ENCODE measurements at regions not wholly inside any gene's neighbourhood (a gene's known extent, or its start where the extent isn't known, plus 50 kb on each side); places are given as distances from the start of the nearest gene placed in this dataset.

GRCh38 chr1:190752131-190752530 is 274.5 kb upstream of the BRINP3 start:
- 80 to 86% methylated on average over 2 of the region's 2 CpGs for WGBS, 2 donors
- no peak for ATAC-seq (ENCODE audit: low FRiP score in 2 of 2)
- Histone ChIP-seq H3K4me1 (no peaks in the 10 kb centered on the region), H3K27ac (no peak overlapping the region), H3K27me3 (no peaks in the 10 kb centered on the region), H3K4me3 (no peak overlapping the region), H3K9me3 (no peaks in the 10 kb centered on the region), H3K36me3 (no peaks in the 10 kb centered on the region)
- no peak for DNase-seq
- TF ChIP-seq CTCF (IDR thresholded peaks at IDR 0.05), result no peak
- TF ChIP-seq POLR2A (IDR thresholded peaks at IDR 0.05), result no peak
- no peak for TF ChIP-seq POLR2AphosphoS5 (IDR thresholded peaks at IDR 0.05)
- TF ChIP-seq EP300 (IDR thresholded peaks at IDR 0.05), result no peak

- H3K9me3 ChIP-seq, result no peaks in the 10 kb centered on the region
- H3K27me3 ChIP-seq, result no peaks in the 10 kb centered on the region
- no peaks in the 10 kb centered on the region for H3K36me3 ChIP-seq
- H3K4me3 ChIP-seq, result no peak overlapping the region
- H3K4me1 ChIP-seq, result no peaks in the 10 kb centered on the region
- no peak for DNase-seq
- TF ChIP-seq POLR2A (IDR thresholded peaks at IDR 0.05), result no peak
- no peak for TF ChIP-seq CTCF (IDR thresholded peaks at IDR 0.05)
- TF ChIP-seq EP300 (IDR thresholded peaks at IDR 0.05), result no peak
- no peak for TF ChIP-seq POLR2AphosphoS5 (IDR thresholded peaks at IDR 0.05)
- ATAC-seq (ENCODE audit: low FRiP score in 2 of 2), result no peak
- no peak overlapping the region for H3K27ac ChIP-seq
- 3% methylated on average over 1 of the region's 1 CpG for WGBS, 2 donors
Measured at GRCh38 chr1:190754666-190755065, 277.0 kb upstream of the BRINP3 start.

GRCh38 chr1:190759807-190760206 is 282.1 kb upstream of the BRINP3 start:
- no peak for DNase-seq
- TF ChIP-seq POLR2A (IDR thresholded peaks at IDR 0.05) (no peak), EP300 (IDR thresholded peaks at IDR 0.05) (no peak), POLR2AphosphoS5 (IDR thresholded peaks at IDR 0.05) (no peak)
- Histone ChIP-seq H3K4me1 (no peaks in the 10 kb centered on the region), H3K36me3 (no peaks in the 10 kb centered on the region), H3K9me3 (no peaks in the 10 kb centered on the region), H3K27me3 (no peaks in the 10 kb centered on the region), H3K4me3 (no peak overlapping the region), H3K27ac (no peak overlapping the region)
- ATAC-seq (ENCODE audit: low FRiP score in 2 of 2), result no peak

GRCh38 chr1:190762325-190762724 is 284.7 kb upstream of the BRINP3 start:
- Histone ChIP-seq H3K9me3 (no peaks in the 10 kb centered on the region), H3K27me3 (no peaks in the 10 kb centered on the region), H3K4me1 (no peaks in the 10 kb centered on the region), H3K27ac (no peak overlapping the region), H3K4me3 (no peak overlapping the region), H3K36me3 (no peaks in the 10 kb centered on the region)
- no peak for TF ChIP-seq CTCF (IDR thresholded peaks at IDR 0.05)
- no peak for TF ChIP-seq POLR2AphosphoS5 (IDR thresholded peaks at IDR 0.05)
- TF ChIP-seq POLR2A (IDR thresholded peaks at IDR 0.05), result no peak
- TF ChIP-seq EP300 (IDR thresholded peaks at IDR 0.05), result no peak
- WGBS, 2 donors, result 71 to 78% methylated on average over 3 of the region's 3 CpGs
- ATAC-seq (ENCODE audit: low FRiP score in 2 of 2), result no peak
- no peak for DNase-seq

GRCh38 chr1:190792873-190793272 is 315.2 kb upstream of the BRINP3 start:
- TF ChIP-seq POLR2A (IDR thresholded peaks at IDR 0.05) (no peak), EP300 (IDR thresholded peaks at IDR 0.05) (no peak), CTCF (IDR thresholded peaks at IDR 0.05) (no peak), POLR2AphosphoS5 (IDR thresholded peaks at IDR 0.05) (no peak)
- no peak for ATAC-seq (ENCODE audit: low FRiP score in 2 of 2)
- no peaks in the 10 kb centered on the region for H3K4me1 ChIP-seq
- no peak overlapping the region for H3K4me3 ChIP-seq
- 90 to 91% methylated on average over 10 of the region's 10 CpGs for WGBS, 2 donors
- H3K36me3 ChIP-seq, result no peaks in the 10 kb centered on the region
- no peak overlapping the region for H3K27ac ChIP-seq
- no peaks in the 10 kb centered on the region for H3K27me3 ChIP-seq
- peak in 1 of 2 donors; percentile 11 for DNase-seq
- no peaks in the 10 kb centered on the region for H3K9me3 ChIP-seq

All from upper lobe of left lung (tissue), 6 donors.